Esophagus squamous epithelium (tissue), 4 donors: ENCODE measurements at regions not wholly inside any gene's neighbourhood (a gene's known extent, or its start where the extent isn't known, plus 50 kb on each side); places are given as distances from the start of the nearest gene placed in this dataset.

Experiments
- CTCF ChIP-seq, 6 experiments: fragments of 450-650 bp in 4 of 6; fragments of 200-600 bp in 2 of 6; sonication (generic) in 2 of 6; IDR thresholded peaks; one replicate each; pipeline ENCODE4 v1.5.1; 2016 to 2019; ENCODE audit warnings: antibody characterized with exemption in 6 of 6, mild to moderate bottlenecking in 4 of 6, moderate library complexity in 4 of 6
- POLR2A ChIP-seq, 4 donors: fragments of 450-650 bp; IDR thresholded peaks; one replicate each; pipeline ENCODE4 v1.6.1; 2017; ENCODE audit warnings: antibody characterized with exemption in 4 of 4, mild to moderate bottlenecking in 4 of 4, moderate library complexity in 3 of 4

GRCh38 chr13:79108914-79109643 lies 297.0 kb downstream of the RBM26 start:
- TF ChIP-seq CTCF (IDR thresholded peaks at IDR 0.05) (no peak), POLR2A (IDR thresholded peaks at IDR 0.05) (no peak)
